ENCODE measurements at regions not wholly inside any gene's neighbourhood (a gene's known extent, or its start where the extent isn't known, plus 50 kb on each side); places are given as distances from the start of the nearest gene placed in this dataset.

DNA sequence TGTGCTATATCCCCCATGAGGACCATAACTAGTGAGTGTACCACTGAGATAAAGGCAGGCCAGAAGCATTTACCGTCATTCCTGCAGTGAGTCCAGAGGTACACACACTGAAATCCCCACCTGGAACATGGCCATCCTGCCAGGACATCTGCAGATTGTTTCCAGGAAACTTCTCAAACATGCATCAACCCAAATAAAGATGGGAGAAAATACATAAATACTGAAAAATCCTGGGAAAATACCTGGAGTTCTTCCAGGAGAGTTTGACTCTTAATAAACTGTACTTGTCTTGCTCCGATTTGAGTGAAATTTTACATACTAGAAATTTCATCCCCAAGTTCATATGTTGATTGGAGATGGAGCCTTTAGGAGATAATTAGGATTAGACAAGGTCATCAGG, 388.1 kb upstream of the KLHL29 start:
- no peaks in the 10 kb centered on the region for H3K9me3 ChIP-seq (ENCODE audit: control insufficient read depth, insufficient read depth, low read depth, low read length)
- in situ Hi-C loops (cut with HindIII; ENCODE audit: low pct_unique_long_range_greater_than_20kb, low sequenced_read_pairs): no loop called here
- no peak for DNase-seq (ENCODE audit: low read depth, low spot score)
- no peak overlapping the region for H3K27ac ChIP-seq (ENCODE audit: low read length)
- CTCF ChIA-PET: no interaction called here
- no peak for ATAC-seq
- H3K36me3 ChIP-seq (ENCODE audit: control insufficient read depth, insufficient read depth, low read length): no peaks in the 10 kb centered on the region
- H3K4me1 ChIP-seq (ENCODE audit: control insufficient read depth, insufficient read depth, low read length): no peaks in the 10 kb centered on the region
- H3K27me3 ChIP-seq (ENCODE audit: control insufficient read depth, insufficient read depth, low read length): no peaks in the 10 kb centered on the region
- no peak overlapping the region for H3K4me3 ChIP-seq (ENCODE audit: low read depth in 2 of 2, low read length in 2 of 2)
- no peak for TF ChIP-seq POLR2AphosphoS5 (IDR thresholded peaks at IDR 0.05; ENCODE audit: low read depth, low read length)
- TF ChIP-seq, protein P1, sequence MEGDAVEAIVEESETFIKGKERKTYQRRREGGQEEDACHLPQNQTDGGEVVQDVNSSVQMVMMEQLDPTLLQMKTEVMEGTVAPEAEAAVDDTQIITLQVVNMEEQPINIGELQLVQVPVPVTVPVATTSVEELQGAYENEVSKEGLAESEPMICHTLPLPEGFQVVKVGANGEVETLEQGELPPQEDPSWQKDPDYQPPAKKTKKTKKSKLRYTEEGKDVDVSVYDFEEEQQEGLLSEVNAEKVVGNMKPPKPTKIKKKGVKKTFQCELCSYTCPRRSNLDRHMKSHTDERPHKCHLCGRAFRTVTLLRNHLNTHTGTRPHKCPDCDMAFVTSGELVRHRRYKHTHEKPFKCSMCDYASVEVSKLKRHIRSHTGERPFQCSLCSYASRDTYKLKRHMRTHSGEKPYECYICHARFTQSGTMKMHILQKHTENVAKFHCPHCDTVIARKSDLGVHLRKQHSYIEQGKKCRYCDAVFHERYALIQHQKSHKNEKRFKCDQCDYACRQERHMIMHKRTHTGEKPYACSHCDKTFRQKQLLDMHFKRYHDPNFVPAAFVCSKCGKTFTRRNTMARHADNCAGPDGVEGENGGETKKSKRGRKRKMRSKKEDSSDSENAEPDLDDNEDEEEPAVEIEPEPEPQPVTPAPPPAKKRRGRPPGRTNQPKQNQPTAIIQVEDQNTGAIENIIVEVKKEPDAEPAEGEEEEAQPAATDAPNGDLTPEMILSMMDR (IDR thresholded peaks at IDR 0.05): no peak
- TF ChIP-seq TCF7L2 (IDR thresholded peaks at IDR 0.05; ENCODE audit: low read depth, low read length): no peak
- TF ChIP-seq, protein P2, sequence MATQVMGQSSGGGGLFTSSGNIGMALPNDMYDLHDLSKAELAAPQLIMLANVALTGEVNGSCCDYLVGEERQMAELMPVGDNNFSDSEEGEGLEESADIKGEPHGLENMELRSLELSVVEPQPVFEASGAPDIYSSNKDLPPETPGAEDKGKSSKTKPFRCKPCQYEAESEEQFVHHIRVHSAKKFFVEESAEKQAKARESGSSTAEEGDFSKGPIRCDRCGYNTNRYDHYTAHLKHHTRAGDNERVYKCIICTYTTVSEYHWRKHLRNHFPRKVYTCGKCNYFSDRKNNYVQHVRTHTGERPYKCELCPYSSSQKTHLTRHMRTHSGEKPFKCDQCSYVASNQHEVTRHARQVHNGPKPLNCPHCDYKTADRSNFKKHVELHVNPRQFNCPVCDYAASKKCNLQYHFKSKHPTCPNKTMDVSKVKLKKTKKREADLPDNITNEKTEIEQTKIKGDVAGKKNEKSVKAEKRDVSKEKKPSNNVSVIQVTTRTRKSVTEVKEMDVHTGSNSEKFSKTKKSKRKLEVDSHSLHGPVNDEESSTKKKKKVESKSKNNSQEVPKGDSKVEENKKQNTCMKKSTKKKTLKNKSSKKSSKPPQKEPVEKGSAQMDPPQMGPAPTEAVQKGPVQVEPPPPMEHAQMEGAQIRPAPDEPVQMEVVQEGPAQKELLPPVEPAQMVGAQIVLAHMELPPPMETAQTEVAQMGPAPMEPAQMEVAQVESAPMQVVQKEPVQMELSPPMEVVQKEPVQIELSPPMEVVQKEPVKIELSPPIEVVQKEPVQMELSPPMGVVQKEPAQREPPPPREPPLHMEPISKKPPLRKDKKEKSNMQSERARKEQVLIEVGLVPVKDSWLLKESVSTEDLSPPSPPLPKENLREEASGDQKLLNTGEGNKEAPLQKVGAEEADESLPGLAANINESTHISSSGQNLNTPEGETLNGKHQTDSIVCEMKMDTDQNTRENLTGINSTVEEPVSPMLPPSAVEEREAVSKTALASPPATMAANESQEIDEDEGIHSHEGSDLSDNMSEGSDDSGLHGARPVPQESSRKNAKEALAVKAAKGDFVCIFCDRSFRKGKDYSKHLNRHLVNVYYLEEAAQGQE (IDR thresholded peaks at IDR 0.05; ENCODE audit: insufficient read depth in 1 of 2, low read depth in 2 of 2, low read length in 1 of 2): no peak
- no peak for TF ChIP-seq SIN3A (IDR thresholded peaks at IDR 0.05; ENCODE audit: borderline replicate concordance, insufficient read depth, low read depth, low read length)
- POLR2A ChIA-PET: no interaction called here
- intact Hi-C loops (cut with micrococcal nuclease; ENCODE audit: unreplicated experiment): no loop called here
- BruUV-seq (replicated peaks): no TSS peak

DNA sequence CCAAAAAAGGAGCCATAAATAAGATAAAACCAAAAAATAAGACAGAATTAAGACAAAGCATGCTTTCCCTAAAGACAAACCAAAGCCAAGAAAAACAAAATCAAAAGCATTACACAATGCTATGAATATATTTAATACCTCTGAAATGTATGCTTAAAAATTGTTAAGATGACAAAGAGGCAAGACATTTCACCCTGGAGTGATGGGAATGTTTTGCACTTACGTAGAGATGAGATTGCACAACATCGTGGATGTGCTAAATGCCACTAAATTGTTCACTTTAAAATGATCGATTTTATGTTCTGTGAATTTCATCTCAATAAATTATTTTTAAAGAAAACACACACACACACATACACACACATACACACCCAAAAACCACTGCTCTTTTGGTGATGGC, 386.6 kb upstream of the KLHL29 start:
- intact Hi-C loops (cut with micrococcal nuclease; ENCODE audit: unreplicated experiment): no loop called here
- H3K36me3 ChIP-seq (ENCODE audit: control insufficient read depth, insufficient read depth, low read length): no peaks in the 10 kb centered on the region
- H3K27me3 ChIP-seq (ENCODE audit: control insufficient read depth, insufficient read depth, low read length): no peaks in the 10 kb centered on the region
- in situ Hi-C loops (cut with HindIII; ENCODE audit: low pct_unique_long_range_greater_than_20kb, low sequenced_read_pairs): no loop called here
- DNase-seq (ENCODE audit: low read depth, low spot score) (no peak), ATAC-seq (no peak)
- ChIA-PET POLR2A (no interaction called here), CTCF (no interaction called here)
- H3K4me3 ChIP-seq (ENCODE audit: low read depth in 2 of 2, low read length in 2 of 2): no peak overlapping the region
- no TSS peak for BruUV-seq (replicated peaks)
- no peaks in the 10 kb centered on the region for H3K9me3 ChIP-seq (ENCODE audit: control insufficient read depth, insufficient read depth, low read depth, low read length)
- H3K4me1 ChIP-seq (ENCODE audit: control insufficient read depth, insufficient read depth, low read length): no peaks in the 10 kb centered on the region
- no peak overlapping the region for H3K27ac ChIP-seq (ENCODE audit: low read length)
- TF ChIP-seq, protein P1 (IDR thresholded peaks at IDR 0.05): no peak
- TF ChIP-seq SIN3A (IDR thresholded peaks at IDR 0.05; ENCODE audit: borderline replicate concordance, insufficient read depth, low read depth, low read length) (no peak), POLR2AphosphoS5 (IDR thresholded peaks at IDR 0.05; ENCODE audit: low read depth, low read length) (no peak), TCF7L2 (IDR thresholded peaks at IDR 0.05; ENCODE audit: low read depth, low read length) (no peak)
- TF ChIP-seq, protein P2 (IDR thresholded peaks at IDR 0.05; ENCODE audit: insufficient read depth in 1 of 2, low read depth in 2 of 2, low read length in 1 of 2): no peak

All from Panc1 (cell line).